HG02759 (cell line): ENCODE measurements at regions not wholly inside any gene's neighbourhood (a gene's known extent, or its start where the extent isn't known, plus 50 kb on each side); places are given as distances from the start of the nearest gene placed in this dataset.

Experiments
- ATAC-seq: cut with Tn5 transposase; IDR thresholded peaks from one replicate; pipeline ENCODE4 v1.9.1; 2021; ENCODE audit warnings: mild to moderate bottlenecking, moderate library complexity; ENCODE audit not compliant: unreplicated experiment

DNA sequence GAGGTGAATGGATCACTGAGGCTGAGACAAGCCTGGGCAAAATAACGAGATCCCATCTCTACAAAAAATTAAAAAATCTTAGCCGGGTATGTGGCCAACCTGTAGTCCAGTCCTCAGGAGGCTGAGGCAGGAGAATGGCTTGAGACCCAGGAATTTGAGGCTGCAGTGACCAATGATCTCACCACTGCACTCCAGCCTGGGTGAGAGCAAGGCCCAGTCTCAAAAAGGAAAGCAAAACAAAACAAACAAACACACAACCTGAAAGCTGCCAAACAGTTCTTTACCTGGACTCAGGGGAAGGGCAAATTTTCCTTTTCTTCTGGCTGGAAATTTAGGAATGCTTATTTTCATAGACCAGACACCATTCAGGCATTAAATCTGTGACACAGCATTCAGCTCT lies 163.1 kb upstream of the FAT1 start:
- no peak for ATAC-seq

DNA sequence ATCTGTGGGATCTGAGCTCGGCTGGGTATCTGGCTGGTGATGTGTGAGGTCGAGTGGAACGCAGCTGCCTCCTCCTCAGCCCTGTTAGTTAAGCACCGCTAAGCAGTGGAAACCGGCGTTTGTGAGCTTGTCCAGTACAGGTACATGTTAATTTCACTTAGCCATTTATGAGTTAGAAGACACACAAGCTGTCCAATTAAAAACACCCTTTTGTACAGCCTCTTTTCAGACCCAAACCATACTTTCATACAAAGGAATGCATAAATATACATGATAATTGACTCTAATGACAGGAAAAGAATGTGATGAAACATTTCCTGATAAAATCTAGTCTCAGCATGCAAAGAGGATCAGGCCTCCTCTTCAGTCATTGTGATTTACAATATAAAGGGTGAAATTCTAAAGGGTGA lies 163.6 kb upstream of the FAT1 start:
- no peak for ATAC-seq

DNA sequence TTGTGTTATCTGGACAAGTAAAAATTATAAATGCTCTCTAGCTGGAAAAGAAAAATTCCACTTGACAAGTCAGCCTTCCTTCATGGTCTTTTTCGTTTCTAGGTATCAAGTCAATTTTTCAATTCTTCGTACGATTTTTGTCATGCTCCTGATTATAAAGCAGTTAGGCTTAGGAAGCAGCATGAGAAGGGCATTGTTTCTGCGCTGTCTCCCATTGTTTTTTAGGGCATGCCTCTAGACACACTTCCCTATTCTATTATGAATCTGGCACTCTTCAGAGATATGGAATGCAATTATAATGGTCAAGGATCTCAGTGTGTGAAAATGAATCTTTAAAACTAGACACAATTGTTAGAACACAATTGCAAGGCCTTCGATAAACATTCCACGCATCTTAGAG lies 164.1 kb upstream of the FAT1 start:
- ATAC-seq, result no peak

GRCh38 chr4:186889876-186890643 lies 166.4 kb upstream of the FAT1 start:
- ATAC-seq, result no peak

- no peak for ATAC-seq
Observed at GRCh38 chr4:186891859-186892486, 168.3 kb upstream of the FAT1 start.

DNA sequence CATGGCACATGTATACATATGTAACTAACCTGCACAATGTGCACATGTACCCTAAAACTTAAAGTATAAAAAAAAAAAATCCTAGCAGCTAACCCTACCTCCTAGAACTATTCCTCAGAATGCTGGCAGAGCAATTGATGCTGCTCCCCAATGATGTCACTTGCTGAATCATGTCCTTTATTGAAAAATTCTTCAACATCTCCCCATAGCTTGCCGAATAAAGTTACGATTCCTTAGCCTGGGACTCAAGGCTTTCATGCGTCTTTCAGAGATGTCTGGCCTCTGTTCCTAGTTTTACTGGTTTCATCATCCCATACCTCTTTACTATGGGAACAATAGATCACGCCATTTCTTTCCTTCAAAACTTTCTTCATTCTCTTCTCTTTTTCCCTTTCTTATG lies 174.7 kb upstream of the FAT1 start:
- no peak for ATAC-seq

GRCh38 chr4:186900232-186900900 lies 176.7 kb upstream of the FAT1 start:
- no peak for ATAC-seq

DNA sequence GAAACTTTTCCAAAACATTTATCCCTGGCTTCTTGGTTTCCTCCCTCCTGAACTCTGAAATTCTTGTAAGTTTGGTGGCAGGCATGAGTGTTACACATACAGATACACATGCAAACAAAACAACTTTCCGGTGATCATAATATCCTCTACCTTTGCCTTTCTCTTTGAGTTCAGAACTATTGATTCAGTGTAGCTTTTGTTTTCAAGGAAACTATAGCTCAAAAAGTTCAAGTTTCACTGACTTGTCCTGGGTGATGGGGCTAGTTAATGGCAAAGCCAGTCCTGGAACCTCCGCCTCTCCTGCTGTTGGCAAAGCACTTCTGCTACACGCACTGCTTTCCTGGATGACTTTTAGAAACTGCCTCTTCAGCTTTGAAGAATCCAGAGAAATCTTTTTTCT lies 177.3 kb upstream of the FAT1 start:
- ATAC-seq, result no peak

DNA sequence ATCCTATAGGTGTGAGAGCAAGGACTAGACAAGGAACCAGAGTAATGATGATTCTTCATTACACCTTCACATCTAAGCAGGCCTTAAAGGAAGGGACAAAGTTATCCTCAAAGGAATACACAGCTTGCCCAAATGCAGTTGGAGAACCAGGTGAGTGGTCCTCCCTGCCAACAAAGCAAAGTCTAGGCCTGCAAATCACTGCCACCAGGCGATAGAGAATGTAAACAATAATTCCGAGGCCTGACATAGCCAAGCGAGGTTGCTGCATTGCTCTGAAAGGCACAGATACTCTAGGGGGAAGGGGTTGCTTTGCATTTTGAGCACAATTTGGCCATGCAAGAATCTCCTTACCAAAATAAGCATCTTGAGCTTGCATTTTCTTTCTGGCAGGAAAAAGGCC lies 178.2 kb upstream of the FAT1 start:
- no peak for ATAC-seq

- no peak for ATAC-seq
Observed at GRCh38 chr4:186902361-186902760, 178.7 kb upstream of the FAT1 start.

- ATAC-seq, result no peak
Observed at GRCh38 chr4:186904101-186904500, 180.4 kb upstream of the FAT1 start.

GRCh38 chr4:186906722-186907121 lies 183.1 kb upstream of the FAT1 start:
- ATAC-seq, result no peak

DNA sequence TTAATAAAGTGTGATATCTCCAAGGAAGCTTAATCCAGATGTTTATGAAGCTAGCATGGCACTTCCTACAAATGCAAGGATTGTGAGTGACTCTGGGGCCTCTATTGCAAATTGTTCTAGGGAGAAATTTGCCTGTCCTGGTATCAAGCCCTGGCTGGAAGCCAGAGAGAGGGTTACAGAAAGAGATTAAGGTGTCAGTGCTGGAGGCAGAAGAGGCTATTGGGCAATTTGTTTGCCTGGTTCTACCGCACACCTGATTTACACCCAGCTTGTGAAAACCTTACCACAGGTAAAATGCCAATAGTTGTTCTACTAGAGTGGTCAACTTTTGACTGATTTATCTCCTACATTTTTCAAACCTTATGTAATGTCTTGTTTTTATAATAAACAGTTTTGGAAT lies 186.7 kb upstream of the FAT1 start:
- ATAC-seq, result no peak

DNA sequence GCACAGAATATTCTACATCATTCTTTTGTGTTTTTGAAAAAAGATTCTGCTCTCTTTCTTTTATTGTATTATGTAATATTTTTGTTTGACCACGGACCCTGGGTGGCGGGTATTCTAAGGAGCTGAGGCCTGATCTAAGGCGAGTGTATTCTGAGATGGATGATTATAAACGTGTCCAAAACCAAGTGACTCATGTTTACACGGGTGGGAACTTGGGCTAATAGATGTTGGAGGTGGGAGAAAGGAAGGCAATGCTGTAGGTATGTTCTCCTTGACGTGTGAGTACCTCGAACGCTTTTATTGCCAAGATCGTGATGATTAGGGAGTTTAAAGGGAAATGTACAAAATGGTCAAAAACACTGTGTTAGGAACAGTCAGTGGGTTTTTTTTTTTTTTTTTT lies 188.9 kb upstream of the FAT1 start:
- no peak for ATAC-seq

- no peak for ATAC-seq
Observed at GRCh38 chr4:186915816-186916215, 192.2 kb upstream of the FAT1 start.

DNA sequence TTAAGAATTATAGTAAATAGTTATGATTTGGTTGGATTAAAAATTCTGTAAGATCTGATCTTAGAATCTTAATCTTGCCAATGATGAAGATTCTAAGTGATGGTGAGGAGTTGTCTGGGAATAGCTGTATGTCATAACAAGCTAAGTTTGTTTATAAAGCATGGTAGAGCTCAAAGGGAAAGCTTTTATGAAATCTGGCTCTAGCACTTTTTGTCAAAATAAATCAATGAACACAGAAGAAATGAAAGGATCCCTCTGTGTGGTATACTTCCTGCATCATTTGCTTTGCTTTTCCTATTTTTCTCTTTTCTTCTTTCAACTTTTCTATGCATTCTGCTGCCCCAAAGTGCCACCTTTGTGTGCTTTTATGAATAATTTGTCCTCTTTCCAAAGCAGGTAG lies 193.5 kb upstream of the FAT1 start:
- ATAC-seq, result no peak

GRCh38 chr4:186918466-186918865 lies 194.8 kb upstream of the FAT1 start:
- no peak for ATAC-seq

DNA sequence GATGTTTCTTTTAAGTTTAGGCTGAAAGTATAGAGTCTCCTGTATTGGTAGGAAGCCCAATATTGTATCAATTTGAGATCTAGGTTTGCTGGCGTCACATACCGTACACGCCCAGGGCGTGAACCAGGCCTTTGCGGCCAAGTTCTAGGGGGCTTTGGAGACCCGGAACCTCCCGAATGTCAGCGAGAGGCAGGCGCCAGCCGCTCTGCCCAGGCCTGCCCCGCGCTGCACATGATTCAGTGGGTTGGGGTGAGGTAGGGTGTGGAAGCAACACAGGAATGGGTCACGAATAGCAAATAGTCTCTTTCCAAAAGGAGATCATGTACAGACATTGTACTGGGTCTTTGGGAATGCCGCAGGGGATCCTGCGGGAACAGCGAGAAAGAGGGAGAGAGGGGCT lies 195.7 kb upstream of the FAT1 start:
- no peak for ATAC-seq

DNA sequence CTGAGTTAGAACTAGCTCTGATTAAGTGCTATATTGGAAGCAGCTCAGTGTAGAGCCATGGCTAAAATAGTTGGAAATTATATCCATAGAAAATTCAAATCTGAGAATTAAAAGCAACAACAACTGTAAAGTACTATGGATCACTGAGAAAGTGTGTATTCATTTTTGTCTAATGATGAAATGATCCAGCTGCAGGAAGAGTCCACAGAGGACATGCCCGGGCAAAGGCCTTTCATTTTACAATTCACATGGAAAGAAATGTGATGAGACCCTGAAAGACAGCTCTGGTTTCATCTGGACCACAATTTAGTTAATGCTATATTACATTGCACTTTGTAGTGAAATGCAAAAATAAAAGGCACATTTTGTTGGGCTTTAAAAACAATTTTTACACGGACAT lies 196.8 kb upstream of the FAT1 start:
- no peak for ATAC-seq

GRCh38 chr4:186920992-186921391 lies 197.3 kb upstream of the FAT1 start:
- ATAC-seq, result no peak

DNA sequence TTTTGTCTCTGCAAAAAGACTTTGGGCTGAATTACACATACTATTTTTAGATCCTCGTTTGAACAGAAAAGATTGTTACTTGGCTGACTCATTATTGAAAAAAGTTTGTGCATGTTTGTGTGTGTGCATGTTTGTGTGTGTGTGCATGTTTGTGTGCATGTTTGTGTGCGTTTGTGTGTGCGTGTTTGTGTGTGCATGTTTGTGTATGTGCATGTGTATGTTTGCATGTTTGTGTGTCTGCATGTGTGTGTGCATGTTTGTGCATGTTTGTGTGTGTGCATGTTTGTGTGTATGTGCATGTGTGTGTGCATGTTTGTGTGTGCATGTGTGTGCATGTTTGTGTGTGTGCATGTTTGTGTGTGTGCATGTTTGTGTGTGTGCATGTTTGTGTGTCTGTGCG lies 201.1 kb upstream of the FAT1 start:
- no peak for ATAC-seq

DNA sequence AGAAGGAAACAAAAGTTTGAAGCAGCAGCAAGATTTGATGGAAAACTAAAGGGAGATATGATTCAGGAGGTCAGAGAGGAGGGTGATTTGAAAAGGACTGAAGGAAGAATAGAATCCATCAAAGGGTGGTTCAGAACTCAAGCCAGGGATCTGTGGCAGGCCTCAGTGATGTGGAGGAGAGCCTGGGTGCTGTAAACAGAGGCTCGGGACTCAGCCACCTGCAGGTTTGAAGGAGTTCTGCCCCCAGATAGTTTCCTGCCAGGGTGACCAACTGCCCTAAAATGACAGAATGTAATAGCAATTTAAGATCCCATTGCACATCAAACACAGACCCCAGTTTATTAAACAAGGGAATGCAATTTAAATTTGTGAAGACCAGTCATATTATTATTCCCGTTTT lies 204.0 kb upstream of the FAT1 start:
- ATAC-seq, result no peak
